T-helper 1 cell (primary cell): ENCODE measurements at regions not wholly inside any gene's neighbourhood (a gene's known extent, or its start where the extent isn't known, plus 50 kb on each side); places are given as distances from the start of the nearest gene placed in this dataset.

Experiments used
- DNase-seq, 5 donors: peaks; one replicate each; pipeline ENCODE4 v3.0.0-alpha.2; 2012 to 2020

DNA sequence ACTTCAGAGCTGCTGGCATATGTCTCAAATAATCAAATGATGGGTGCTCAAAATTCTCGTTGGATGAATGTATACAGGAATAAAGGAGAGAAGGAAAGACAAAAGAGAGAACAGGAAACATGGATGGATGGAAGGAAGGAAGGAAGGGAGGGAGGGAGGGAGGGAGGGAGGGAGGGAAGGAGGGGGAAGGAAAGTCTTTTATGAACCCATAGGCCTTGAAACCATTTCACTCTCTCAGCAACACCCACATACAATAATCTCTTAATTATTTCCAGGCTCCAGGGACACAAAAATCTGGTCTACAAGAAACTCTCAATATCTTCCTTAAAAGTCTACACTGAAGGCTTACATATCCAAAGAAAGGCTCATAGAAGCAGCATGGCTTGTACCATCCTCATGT lies 363.4 kb upstream of the TMPO start:
- no peak for DNase-seq

DNA sequence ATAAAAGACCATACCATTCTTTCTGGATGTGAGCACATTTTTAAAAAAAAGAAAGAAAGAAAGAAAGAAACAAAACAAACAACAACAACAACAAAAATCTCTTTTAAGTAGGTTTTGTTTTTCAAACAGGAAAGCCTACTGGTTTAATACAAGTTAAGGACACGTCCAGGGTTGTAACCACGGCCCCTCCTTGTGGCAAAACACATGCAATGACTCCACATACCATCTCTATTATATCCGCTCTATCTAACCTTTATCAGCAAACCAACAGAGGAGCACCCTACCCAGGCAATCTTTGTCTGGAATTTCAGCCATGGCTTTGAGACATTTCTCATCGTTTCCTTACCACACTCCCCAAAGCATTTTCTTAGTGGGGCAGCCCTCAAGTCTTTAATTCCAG lies 360.5 kb upstream of the TMPO start:
- no peak for DNase-seq

DNA sequence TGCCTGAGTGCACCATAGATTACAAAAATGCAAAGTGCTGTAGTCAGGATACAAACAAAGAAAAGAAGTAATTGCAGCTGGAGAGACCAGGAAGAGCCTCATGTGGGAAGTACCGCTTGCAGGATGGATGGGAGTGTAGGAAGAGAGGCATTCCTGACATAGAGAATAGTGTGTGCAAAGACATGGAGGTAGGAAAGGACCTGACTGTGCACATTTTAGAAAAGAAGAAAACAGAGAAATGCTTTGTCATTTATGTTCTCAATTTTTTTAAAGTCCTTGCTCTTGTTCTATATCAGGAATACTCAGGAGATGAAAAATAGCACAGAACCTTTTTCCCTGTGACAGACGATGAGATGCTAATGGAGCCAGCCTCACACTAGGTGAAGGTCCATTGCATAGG lies 358.7 kb upstream of the TMPO start:
- DNase-seq = no peak

DNA sequence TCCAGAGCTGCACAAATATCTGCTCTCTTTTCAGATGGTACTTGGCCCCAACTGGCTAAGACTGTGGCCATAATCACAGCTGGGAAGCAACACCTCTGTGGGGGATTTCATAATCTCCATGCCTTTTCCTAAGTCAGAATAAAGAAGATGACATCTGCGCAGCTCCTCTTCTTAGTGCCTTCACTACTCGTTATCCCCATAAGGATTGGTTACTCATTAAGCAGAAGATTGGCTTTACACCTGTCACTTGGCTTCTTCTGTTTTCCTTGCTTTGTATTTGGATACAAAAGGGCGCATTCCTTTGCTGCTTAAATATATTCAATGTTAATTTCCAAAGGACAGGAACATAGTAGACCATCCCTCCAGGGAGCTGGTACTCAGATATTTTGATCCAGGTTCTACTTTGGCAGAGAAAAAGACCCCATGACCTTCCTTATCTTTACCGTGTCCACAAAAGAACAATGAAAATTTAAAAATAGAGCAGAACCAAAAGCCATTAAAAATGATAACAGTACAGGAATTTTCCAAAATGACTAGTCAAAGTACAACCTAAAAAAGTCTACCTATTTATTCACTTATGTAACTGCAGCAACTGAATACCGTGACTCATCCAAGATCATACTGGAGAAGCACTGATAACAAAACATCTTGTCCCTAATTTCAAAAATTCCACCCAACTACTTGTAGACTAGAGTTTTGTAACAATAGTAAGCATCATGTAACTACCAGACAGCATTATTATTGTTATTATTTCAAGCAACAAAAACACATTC lies 352.3 kb upstream of the TMPO start:
- no peak for DNase-seq

DNA sequence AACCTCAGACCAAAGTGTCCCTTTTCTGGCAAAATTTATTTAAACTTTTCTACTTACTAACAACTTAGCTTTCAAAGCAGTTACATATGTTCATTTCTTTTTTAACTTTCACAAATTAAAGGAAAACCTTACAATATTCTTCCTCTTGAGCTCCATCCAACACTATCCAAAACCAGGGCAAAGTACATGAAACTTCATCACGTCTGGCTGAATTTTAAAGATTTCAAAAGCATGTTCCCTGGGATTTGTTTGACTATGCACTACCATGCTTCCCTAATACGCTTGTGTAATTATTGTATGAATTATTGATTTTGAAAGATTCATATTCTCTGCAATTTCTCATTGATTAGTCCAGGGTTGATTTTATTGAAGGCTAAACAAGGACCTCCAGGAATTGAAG lies 343.1 kb upstream of the TMPO start:
- no peak for DNase-seq

DNA sequence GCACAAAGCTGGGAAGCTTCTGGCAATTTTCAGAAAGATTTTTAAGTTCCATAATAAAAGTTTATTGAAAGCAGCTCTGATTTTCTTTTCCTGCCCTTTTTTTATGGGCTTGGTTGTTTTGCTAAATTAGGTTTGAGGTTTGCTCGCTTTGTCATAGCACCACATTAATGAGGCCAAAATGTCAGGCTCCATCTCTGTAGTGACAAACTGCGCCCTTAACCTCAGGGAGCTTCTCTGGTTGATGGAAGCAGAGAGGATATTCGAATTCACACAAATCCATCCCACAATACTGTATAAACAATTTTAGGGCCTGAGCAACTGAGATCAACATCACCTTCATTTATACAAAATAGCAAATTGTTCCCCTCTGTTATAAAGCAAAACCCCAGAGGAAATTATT lies 342.6 kb upstream of the TMPO start:
- no peak for DNase-seq

DNA sequence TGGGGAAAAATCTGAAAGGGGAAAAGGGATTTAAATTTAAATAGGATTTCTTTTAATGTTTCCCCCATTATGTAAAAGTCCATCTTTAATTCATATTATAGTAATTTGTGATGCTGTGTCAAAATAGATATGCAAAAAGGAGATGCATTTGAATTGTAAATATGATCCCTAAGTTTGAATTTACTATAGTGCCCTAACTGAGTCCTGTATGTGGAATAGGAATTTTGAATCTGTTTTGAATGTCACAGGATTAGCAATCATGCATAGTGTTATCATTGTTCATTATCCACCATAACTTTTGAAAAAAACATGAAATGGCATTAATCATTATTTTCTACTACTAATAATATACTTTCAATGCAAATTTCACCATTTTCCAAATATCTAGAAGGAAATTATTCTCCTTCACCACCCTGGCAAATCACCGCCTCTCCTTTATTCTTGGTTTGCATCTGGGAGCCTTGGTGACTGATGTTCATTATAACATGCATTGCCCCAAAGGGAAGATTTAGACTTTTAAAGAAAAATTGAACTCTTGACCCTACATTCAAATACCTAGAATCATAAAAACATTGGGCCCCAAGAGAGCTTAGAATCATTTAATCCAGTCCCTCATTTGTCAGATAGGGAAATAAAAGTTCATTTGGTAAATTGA lies 341.5 kb upstream of the TMPO start:
- DNase-seq = no peak

DNA sequence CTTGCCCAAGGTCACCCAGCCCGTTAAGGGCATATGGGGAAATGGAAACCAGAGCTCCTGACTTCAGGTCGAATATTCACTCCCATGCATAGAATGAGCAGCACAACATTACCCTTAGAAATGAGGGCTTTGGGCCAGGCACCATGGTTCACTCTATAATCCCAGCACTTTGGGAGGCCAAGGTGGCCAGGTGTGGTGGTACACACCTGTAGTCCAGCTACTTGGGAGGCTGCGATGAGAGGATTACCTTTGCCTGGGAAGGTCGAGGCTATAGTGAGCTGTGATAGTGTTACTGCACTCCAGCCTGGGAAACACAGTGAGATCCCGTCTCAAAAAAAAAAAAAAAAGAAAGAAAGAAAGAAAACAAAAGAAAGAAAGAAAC lies 341.0 kb upstream of the TMPO start:
- no peak for DNase-seq

DNA sequence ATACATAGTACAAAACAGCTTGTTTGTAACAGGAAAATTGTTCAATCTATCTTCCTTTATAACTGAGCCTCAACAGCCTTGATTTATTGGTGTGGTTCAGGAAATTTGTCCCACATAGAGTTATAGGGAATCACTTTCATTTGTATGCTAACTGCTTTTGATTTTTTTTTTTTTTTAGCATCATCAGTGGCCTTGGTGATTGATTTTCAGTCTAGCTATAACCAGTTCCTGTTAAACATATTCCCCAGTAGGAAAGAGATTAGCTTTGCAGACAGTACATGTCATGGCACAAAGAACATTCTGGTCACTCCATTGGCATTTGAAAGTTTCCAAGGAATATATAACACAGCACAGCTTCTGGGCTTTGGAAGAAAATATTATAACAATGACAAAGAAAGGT lies 337.3 kb upstream of the TMPO start:
- no peak for DNase-seq

DNA sequence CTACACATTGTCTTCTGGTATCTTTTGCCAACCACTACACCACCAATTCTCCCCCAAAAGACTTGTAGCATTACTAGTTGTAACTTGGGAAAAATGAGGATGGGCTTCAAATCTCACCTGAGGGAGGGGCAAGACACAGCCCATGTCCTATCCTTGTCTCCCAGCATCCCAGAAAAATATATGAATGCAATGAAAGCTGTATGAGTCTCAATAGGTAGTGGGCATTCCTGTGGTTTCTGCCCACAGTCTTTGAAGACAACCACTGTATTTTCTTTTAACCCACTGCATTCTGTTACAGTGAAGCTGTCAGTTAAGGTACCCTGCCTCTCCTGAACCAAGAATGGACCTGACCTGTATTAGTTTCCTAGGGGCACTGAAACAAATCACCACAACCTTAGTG lies 336.2 kb upstream of the TMPO start:
- DNase-seq = no peak

DNA sequence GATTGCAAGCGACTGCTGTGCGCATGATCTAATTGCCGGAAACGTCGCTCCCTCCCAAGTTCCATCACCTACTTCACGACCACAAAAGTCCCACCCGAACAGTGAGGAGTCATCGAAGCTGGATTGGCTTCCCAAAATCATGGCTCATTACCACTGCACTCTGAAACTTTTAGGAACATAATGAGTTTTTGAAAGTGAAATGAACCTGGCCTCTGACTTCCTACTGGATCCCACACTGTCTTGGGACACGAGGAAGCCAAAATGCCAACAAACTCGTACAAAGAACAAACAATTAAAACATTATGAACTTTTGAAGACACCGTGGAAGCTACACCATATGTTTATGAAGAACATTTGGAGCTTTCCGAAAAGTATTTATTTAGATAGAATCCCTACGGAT lies 334.8 kb upstream of the TMPO start:
- DNase-seq = no peak

DNA sequence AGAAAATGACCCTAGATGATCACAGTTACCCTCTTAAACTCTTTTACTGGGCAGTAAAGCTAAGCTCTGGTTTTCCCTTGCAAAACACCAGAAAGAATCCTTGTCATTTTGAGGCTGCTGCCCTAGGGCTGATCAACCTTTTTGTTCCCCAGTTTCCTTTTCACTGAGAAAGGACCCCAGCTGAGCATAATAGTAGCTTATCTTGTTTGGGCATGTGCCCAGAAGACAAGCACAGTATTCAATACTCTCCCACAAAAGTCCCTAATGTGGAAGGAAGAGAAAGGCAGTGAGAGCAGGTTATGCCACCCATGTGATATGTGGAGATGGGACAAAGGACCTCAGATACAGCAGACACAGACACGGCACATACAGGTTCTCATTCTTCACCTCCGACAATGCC lies 332.6 kb upstream of the TMPO start:
- no peak for DNase-seq

DNA sequence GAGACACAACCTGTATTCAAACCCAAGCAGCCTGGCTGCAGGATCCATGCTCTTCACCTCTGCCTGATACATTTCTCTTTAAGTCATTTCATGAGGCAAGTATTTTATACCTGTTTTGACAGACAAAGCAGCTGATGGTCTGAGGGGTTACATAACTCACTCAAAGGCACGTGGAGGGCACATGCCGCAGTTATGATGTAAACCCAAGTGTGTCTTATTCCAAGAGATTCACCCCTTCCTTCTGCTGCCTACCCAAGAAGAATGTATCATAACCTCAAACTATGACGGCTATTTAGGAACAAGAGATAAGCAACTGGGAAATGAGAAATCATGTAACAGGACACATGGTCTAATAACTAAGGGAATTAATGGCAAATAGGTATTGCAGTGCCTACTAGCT lies 329.8 kb upstream of the TMPO start:
- no peak for DNase-seq

DNA sequence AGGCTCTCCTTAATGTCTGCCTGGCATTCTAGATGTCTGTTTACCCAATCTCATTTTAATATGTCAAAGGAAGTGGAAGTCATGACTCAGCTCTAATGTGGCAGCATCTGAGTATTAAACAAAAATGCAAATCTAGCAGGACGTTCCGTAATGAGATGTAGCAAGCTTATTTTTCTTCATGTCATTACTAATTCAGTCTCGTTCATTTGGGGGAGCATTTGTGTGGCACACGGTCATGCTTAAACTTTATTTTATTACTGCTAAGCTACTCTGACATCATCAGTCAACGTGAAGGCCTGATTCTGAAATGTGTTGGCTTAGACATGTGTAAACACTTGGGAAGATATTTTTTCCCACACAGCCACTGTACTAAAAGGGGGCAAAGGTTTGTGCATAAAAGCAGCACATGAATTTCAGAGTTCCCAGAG lies 326.7 kb upstream of the TMPO start:
- no peak for DNase-seq

DNA sequence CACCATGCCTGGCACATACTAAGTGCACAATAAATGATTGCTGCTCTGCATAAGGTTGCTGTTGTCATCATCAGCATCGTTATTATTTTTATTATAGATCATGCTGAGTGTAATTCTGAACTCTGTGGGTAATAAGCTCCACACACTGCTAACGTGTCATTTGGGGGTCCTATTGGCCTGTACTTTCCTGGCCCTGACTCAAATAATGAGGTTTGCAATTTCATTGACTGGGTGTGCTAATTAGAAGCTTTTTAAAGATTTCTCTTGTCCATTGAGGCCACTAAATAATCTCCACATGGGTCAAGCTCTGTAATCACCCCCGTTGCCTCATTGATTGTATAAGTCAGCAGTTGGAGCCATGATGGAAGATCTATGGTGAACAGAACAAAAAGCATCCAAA lies 320.8 kb upstream of the TMPO start:
- no peak for DNase-seq

DNA sequence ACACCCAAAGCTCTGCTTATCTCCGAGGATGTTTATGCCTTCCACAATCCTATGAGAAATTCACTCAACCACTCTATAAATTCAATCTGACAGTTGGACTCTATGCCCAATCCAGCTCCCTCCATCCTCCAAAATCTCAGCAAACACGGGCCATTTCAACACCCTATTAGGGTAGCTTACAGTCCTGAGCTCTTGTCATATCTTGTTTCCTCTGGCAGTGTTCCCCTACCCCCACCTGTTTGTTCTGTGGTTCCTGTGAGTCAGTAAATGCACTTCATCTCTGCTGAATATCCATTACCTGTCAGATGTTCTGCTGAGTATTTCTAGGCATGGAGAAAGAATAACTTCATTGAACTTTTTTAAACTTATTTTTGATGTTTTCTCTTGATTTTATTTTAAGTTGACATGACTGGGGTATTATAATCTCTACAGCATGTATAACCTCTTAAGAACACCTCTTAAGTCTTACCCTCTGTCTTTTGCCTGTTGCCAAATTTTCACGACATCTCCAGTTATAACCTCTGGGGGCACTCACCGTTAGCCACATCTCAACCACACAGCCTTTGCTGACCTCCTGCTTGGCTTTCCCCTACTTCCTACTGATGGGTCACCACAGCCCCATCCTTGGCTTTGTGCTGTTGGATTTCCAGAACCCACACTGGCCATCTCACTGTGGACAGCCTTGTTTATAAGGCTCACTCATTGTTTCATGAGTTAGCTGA lies 317.0 kb upstream of the TMPO start:
- no peak for DNase-seq

DNA sequence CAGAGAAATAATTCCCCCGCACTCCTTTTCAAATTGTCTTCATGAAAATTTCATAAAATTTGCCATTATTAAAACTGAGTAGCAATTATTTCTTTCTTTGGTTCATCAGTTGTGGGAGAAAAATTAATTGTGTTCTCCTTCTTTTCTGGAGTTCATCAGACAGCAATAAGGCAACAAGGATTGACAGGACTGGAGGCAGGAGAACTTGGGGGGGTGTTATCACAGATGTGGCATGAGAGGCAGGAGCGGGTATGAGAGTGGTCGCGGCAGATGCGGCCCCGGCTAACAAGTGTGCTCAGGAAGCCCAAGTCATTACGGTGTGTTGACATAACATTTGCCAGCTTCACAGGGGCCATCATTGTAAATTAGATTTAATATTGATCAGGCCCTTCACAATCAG lies 306.6 kb upstream of the TMPO start:
- DNase-seq = no peak

DNA sequence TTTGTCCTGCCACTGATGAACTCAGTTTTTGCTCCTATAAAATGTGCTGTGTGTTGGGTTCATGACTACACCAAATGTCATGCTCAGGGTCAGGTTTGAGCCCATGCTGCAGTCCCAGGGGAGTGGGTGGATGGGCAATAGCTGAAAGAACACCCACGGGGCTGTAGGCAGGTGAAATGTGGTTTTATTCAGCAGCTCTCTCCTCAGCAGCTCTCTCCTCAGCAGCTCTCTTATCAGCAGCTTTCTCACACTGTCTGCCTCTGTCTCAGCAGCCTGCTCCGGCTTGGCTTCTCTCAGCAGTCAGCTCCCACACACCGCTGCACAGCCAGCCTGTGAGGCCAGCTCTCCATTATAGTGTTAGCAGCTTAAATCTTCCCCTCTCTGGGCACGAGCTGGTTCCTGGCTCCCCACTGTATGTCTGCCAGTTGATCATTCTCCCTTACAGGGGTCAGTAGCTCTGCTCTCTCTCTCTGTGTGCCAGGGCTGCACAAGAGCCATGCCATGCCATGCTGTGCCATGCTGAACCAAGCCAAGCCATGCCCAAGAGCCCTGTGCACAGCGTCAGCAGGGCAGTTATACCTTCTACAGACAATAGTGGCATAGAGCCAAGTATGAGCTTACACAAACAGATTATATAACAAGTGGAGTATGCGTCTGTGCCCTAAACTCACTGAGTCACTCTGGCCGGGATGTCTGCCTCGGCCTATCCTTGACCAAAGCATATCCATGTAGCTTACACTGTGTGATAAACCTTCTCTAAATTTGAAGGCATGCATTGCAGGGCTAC lies 303.3 kb upstream of the TMPO start:
- DNase-seq = no peak

DNA sequence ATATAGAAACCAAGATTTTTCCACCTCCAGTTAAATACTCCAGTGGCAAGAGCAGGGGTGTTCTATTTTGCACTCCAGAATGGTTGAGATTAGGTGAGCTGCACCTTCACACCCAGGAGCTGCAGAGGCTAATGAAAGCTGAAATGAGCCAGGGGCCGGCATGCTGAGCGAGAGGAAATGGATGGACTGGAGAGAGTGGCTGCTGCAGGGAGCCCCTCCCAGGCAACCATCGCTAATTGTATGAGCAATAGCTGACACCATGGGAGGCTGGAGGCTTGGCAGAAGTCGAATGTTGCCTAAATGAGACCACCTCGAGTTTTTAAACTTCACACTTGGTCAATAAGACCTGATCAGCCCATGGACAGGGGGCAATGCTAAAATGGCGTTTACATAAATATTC lies 301.8 kb upstream of the TMPO start:
- DNase-seq = no peak

DNA sequence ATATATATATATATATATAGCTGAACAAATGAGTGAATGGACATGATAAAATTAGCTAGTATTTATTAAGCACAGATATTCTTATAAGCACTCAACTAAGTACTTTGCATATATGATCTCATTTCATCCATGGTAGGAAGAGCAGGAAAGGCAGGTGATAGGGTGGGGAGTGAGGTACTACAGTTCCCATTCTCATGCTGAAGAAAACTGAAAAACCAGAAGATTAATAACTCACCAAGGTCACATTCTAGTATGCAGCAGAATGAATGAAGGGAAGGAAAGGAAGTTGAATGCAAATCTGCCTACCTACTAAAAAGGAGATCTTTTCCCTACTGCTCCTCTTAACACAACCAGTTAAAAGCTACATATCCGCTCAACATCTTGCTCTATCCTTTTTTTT lies 298.1 kb upstream of the TMPO start:
- DNase-seq = no peak

DNA sequence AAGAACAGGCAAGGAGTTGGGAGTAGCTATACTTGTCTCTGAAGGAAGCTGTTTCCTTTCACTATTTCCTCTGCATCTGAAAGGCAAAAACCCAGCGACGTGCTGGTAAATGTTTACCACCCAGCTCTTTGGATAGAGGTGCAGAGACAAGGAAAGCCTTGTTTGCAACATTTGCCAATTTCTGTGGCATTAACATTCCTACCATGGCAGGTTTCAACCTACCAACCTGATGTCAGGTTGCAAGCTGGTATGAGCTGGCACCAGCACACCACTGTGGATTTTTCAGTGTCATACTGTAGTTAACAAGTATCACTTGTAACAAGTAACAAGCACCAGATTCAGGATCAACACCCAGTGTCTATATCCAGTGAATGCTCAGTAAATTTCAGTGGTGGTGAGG lies 294.8 kb upstream of the TMPO start:
- no peak for DNase-seq

DNA sequence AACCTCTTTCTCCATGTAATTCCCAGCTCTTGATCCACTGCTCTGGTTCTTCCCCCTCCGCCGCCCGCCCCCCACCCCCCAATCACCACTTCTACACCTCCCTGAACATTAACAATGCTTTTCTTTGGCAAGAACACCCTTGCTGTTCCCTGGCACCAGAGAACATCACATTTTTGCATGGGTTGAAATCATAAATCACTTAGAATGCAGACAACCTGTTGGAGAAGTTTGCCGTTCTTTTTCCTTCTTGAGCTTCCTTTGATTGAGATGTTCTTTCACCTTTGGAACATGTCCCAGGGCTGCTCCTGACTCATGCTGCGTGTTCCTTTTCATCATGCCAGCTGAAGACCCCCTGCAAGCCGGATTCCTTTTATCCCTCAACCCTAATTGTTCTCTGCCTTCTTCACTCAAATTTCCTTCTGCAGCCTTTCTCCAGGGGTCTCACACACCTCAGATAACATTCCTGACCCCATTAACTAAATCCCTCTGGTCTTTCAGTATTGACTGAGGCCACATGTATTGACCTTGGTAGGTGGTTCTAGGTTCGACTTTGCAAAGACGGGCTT lies 294.1 kb upstream of the TMPO start:
- DNase-seq = no peak

DNA sequence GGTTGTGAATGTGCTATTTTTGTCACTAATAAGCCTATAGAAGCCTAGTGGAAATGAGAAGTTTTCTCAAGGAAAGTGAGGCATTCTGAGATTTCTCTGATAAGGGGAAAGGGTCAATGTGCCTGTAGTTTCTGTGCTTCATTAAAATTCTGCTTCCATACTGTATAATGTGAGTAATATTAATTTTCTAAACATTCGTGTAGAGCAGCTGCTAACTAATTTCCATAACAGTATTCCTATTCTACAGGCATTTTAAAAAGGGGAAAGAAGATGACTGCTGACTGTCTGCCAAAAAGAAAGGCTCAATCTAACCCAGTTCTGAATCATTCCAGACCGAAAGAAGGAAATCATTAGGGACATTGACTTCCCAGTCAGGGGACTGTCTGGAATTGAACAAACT lies 293.3 kb upstream of the TMPO start:
- DNase-seq = no peak
